ENCODE measurements at regions not wholly inside any gene's neighbourhood (a gene's known extent, or its start where the extent isn't known, plus 50 kb on each side); places are given as distances from the start of the nearest gene placed in this dataset.

- no peak for ATAC-seq
- no peak for TF ChIP-seq SNAI2 (CRISPR knock-in tag; IDR thresholded peaks at IDR 0.05)
- TF ChIP-seq ZNF565 (CRISPR knock-in tag; conservative IDR thresholded peaks at IDR 0.05; ENCODE audit: low read depth): no peak
- no peak for TF ChIP-seq ZNF8 (CRISPR knock-in tag; IDR thresholded peaks at IDR 0.05)
- TF ChIP-seq, protein P1, sequence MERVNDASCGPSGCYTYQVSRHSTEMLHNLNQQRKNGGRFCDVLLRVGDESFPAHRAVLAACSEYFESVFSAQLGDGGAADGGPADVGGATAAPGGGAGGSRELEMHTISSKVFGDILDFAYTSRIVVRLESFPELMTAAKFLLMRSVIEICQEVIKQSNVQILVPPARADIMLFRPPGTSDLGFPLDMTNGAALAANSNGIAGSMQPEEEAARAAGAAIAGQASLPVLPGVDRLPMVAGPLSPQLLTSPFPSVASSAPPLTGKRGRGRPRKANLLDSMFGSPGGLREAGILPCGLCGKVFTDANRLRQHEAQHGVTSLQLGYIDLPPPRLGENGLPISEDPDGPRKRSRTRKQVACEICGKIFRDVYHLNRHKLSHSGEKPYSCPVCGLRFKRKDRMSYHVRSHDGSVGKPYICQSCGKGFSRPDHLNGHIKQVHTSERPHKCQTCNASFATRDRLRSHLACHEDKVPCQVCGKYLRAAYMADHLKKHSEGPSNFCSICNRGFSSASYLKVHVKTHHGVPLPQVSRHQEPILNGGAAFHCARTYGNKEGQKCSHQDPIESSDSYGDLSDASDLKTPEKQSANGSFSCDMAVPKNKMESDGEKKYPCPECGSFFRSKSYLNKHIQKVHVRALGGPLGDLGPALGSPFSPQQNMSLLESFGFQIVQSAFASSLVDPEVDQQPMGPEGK (CRISPR knock-in tag; IDR thresholded peaks at IDR 0.05; ENCODE audit: borderline replicate concordance): no peak
- TF ChIP-seq, protein P2, sequence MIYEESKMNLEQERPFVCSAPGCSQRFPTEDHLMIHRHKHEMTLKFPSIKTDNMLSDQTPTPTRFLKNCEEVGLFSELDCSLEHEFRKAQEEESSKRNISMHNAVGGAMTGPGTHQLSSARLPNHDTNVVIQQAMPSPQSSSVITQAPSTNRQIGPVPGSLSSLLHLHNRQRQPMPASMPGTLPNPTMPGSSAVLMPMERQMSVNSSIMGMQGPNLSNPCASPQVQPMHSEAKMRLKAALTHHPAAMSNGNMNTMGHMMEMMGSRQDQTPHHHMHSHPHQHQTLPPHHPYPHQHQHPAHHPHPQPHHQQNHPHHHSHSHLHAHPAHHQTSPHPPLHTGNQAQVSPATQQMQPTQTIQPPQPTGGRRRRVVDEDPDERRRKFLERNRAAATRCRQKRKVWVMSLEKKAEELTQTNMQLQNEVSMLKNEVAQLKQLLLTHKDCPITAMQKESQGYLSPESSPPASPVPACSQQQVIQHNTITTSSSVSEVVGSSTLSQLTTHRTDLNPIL (CRISPR knock-in tag; IDR thresholded peaks at IDR 0.05; ENCODE audit: low read depth): no peak
- TF ChIP-seq ZFP3 (CRISPR knock-in tag; IDR thresholded peaks at IDR 0.05): no peak
- no peak for TF ChIP-seq CSDC2 (CRISPR knock-in tag; IDR thresholded peaks at IDR 0.05)
- TF ChIP-seq PPARA (CRISPR knock-in tag; IDR thresholded peaks at IDR 0.05; ENCODE audit: borderline replicate concordance): no peak
- TF ChIP-seq RARB (CRISPR knock-in tag; IDR thresholded peaks at IDR 0.05): no peak
- no peak for TF ChIP-seq ZNF70 (CRISPR knock-in tag; IDR thresholded peaks at IDR 0.05)
- TF ChIP-seq, protein P3, sequence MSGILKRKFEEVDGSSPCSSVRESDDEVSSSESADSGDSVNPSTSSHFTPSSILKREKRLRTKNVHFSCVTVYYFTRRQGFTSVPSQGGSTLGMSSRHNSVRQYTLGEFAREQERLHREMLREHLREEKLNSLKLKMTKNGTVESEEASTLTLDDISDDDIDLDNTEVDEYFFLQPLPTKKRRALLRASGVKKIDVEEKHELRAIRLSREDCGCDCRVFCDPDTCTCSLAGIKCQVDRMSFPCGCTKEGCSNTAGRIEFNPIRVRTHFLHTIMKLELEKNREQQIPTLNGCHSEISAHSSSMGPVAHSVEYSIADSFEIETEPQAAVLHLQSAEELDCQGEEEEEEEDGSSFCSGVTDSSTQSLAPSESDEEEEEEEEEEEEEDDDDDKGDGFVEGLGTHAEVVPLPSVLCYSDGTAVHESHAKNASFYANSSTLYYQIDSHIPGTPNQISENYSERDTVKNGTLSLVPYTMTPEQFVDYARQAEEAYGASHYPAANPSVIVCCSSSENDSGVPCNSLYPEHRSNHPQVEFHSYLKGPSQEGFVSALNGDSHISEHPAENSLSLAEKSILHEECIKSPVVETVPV (CRISPR knock-in tag; IDR thresholded peaks at IDR 0.05): no peak
- TF ChIP-seq ESRRG (CRISPR knock-in tag; IDR thresholded peaks at IDR 0.05): no peak
- no peak for TF ChIP-seq ISL1 (CRISPR knock-in tag; IDR thresholded peaks at IDR 0.05)
- no peak for TF ChIP-seq TCF4 (CRISPR knock-in tag; IDR thresholded peaks at IDR 0.05; ENCODE audit: borderline replicate concordance)
- TF ChIP-seq TOX (CRISPR knock-in tag; IDR thresholded peaks at IDR 0.05; ENCODE audit: borderline replicate concordance): no peak
Measured at GRCh38 chr17:36839256-36839655, 98.0 kb upstream of the LHX1 start.

DNA sequence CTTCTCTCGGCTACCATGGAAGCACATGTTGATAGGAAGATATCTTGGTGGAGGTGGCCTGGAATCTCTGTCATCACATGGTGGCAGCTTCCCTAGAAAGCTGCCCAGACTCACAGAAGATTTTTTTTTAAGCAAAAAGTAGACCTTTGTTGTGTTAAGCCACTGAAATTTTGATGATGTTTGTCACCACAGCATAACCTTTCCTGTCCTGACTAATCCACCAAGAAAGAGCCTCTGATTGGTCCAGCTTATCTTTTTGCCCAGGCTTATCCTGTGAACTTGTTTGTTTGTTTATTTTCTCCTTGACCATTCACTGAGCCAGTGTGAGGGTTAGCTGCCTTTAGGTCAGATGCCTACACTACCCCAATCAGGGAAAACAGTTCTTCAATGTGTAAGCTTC is 96.5 kb upstream of the LHX1 start:
- ATAC-seq: no peak

GRCh38 chr17:36842231-36842819 is 95.0 kb upstream of the LHX1 start:
- TF ChIP-seq ZFP30 (CRISPR knock-in tag; IDR thresholded peaks at IDR 0.05) (no peak), TCF4 (CRISPR knock-in tag; IDR thresholded peaks at IDR 0.05; ENCODE audit: borderline replicate concordance) (no peak), SNAI2 (CRISPR knock-in tag; IDR thresholded peaks at IDR 0.05) (no peak), ZNF565 (CRISPR knock-in tag; conservative IDR thresholded peaks at IDR 0.05; ENCODE audit: low read depth) (no peak), RARB (CRISPR knock-in tag; IDR thresholded peaks at IDR 0.05) (no peak), ISL1 (CRISPR knock-in tag; IDR thresholded peaks at IDR 0.05) (no peak), ZFP3 (CRISPR knock-in tag; IDR thresholded peaks at IDR 0.05) (no peak), BACH2 (CRISPR knock-in tag; IDR thresholded peaks at IDR 0.05; ENCODE audit: borderline replicate concordance) (no peak), ARNTL (CRISPR knock-in tag; IDR thresholded peaks at IDR 0.05; ENCODE audit: borderline replicate concordance, low read depth) (no peak), ESRRG (CRISPR knock-in tag; IDR thresholded peaks at IDR 0.05) (no peak), OSR1 (CRISPR knock-in tag; IDR thresholded peaks at IDR 0.05) (no peak)
- TF ChIP-seq, protein P3 (CRISPR knock-in tag; IDR thresholded peaks at IDR 0.05): no peak
- TF ChIP-seq, protein P4, sequence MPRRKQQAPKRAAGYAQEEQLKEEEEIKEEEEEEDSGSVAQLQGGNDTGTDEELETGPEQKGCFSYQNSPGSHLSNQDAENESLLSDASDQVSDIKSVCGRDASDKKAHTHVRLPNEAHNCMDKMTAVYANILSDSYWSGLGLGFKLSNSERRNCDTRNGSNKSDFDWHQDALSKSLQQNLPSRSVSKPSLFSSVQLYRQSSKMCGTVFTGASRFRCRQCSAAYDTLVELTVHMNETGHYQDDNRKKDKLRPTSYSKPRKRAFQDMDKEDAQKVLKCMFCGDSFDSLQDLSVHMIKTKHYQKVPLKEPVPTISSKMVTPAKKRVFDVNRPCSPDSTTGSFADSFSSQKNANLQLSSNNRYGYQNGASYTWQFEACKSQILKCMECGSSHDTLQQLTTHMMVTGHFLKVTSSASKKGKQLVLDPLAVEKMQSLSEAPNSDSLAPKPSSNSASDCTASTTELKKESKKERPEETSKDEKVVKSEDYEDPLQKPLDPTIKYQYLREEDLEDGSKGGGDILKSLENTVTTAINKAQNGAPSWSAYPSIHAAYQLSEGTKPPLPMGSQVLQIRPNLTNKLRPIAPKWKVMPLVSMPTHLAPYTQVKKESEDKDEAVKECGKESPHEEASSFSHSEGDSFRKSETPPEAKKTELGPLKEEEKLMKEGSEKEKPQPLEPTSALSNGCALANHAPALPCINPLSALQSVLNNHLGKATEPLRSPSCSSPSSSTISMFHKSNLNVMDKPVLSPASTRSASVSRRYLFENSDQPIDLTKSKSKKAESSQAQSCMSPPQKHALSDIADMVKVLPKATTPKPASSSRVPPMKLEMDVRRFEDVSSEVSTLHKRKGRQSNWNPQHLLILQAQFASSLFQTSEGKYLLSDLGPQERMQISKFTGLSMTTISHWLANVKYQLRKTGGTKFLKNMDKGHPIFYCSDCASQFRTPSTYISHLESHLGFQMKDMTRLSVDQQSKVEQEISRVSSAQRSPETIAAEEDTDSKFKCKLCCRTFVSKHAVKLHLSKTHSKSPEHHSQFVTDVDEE (CRISPR knock-in tag; IDR thresholded peaks at IDR 0.05): no peak
- TF ChIP-seq, protein P1 (CRISPR knock-in tag; IDR thresholded peaks at IDR 0.05; ENCODE audit: borderline replicate concordance): no peak
- TF ChIP-seq, protein P2 (CRISPR knock-in tag; IDR thresholded peaks at IDR 0.05; ENCODE audit: low read depth): no peak
- ATAC-seq: no peak

More for the DNA sequence above, 96.5 kb upstream of the LHX1 start:
- TF ChIP-seq ZNF8 (CRISPR knock-in tag; IDR thresholded peaks at IDR 0.05): no peak
- TF ChIP-seq ZFP30 (CRISPR knock-in tag; IDR thresholded peaks at IDR 0.05): no peak
- no peak for TF ChIP-seq ZFP3 (CRISPR knock-in tag; IDR thresholded peaks at IDR 0.05)
- TF ChIP-seq BACH2 (CRISPR knock-in tag; IDR thresholded peaks at IDR 0.05; ENCODE audit: borderline replicate concordance): no peak
- TF ChIP-seq RARB (CRISPR knock-in tag; IDR thresholded peaks at IDR 0.05): no peak
- no peak for TF ChIP-seq SNAI2 (CRISPR knock-in tag; IDR thresholded peaks at IDR 0.05)
- no peak for TF ChIP-seq TOX (CRISPR knock-in tag; IDR thresholded peaks at IDR 0.05; ENCODE audit: borderline replicate concordance)
